BE2C (cell line): ENCODE measurements at regions not wholly inside any gene's neighbourhood (a gene's known extent, or its start where the extent isn't known, plus 50 kb on each side); places are given as distances from the start of the nearest gene placed in this dataset.

Experiments
- DNase-seq: peaks from one replicate; pipeline ENCODE4 v3.0.0-alpha.2; 2020
- H3K27me3 ChIP-seq: fragments of 250-450 bp; sonication (Bioruptor Pico); 2 replicates; pipeline ENCODE4 v1.5.1; 2020; ENCODE audit warnings: mild to moderate bottlenecking
- H3K36me3 ChIP-seq: fragments of 250-450 bp; sonication (Bioruptor Pico); 2 replicates; pipeline ENCODE4 v1.5.1; 2020; ENCODE audit warnings: mild to moderate bottlenecking
- H3K4me1 ChIP-seq: fragments of 250-450 bp; sonication (Bioruptor Pico); 2 replicates; pipeline ENCODE4 v1.5.1; 2020
- H3K4me3 ChIP-seq: 2 replicates; pipeline ENCODE4 v1.5.1; 2011; ENCODE audit warnings: low read depth, low read length
- H3K9me3 ChIP-seq: fragments of 250-450 bp; sonication (Bioruptor Pico); 2 replicates; pipeline ENCODE4 v1.5.1; 2020
- CTCF ChIP-seq: IDR thresholded peaks from 2 replicates; pipeline ENCODE4 v1.5.1; 2012; ENCODE audit warnings: mild to moderate bottlenecking, low read depth, low read length

- no peaks in the 10 kb centered on the region for H3K27me3 ChIP-seq
- no peak for TF ChIP-seq CTCF
- H3K9me3 ChIP-seq = no peaks in the 10 kb centered on the region
- H3K36me3 ChIP-seq = no peaks in the 10 kb centered on the region
- DNase-seq = peak; percentile 80
- peak overlapping the region; percentile 63 for H3K4me3 ChIP-seq
- no peaks in the 10 kb centered on the region for H3K4me1 ChIP-seq
Measured at GRCh38 chr21:38120984-38121855, 135.6 kb upstream of the KCNJ15 start.

- no peaks in the 10 kb centered on the region for H3K9me3 ChIP-seq
- no peaks in the 10 kb centered on the region for H3K36me3 ChIP-seq
- no peak for DNase-seq
- no peaks in the 10 kb centered on the region for H3K27me3 ChIP-seq
- no peak for TF ChIP-seq CTCF
- no peaks in the 10 kb centered on the region for H3K4me1 ChIP-seq
- peak overlapping the region; percentile 63 for H3K4me3 ChIP-seq
Measured at GRCh38 chr21:38121888-38122720, 134.7 kb upstream of the KCNJ15 start.

GRCh38 chr21:38123626-38124025, 133.2 kb upstream of the KCNJ15 start:
- Histone ChIP-seq H3K9me3 (no peaks in the 10 kb centered on the region), H3K4me1 (no peaks in the 10 kb centered on the region), H3K27me3 (no peaks in the 10 kb centered on the region), H3K36me3 (no peaks in the 10 kb centered on the region), H3K4me3 (no peak overlapping the region)
- TF ChIP-seq CTCF = no peak
- DNase-seq = no peak

GRCh38 chr21:38126666-38127303, 130.0 kb upstream of the KCNJ15 start:
- no peaks in the 10 kb centered on the region for H3K4me1 ChIP-seq
- H3K27me3 ChIP-seq = no peaks in the 10 kb centered on the region
- H3K4me3 ChIP-seq = no peak overlapping the region
- no peaks in the 10 kb centered on the region for H3K9me3 ChIP-seq
- H3K36me3 ChIP-seq = no peaks in the 10 kb centered on the region
- peak; percentile 47 for DNase-seq
- TF ChIP-seq CTCF = peak; percentile 56

GRCh38 chr21:38129711-38130110, 127.1 kb upstream of the KCNJ15 start:
- no peak for DNase-seq
- Histone ChIP-seq H3K4me3 (no peak overlapping the region), H3K36me3 (no peaks in the 10 kb centered on the region), H3K27me3 (no peaks in the 10 kb centered on the region), H3K9me3 (no peaks in the 10 kb centered on the region), H3K4me1 (no peaks in the 10 kb centered on the region)
- no peak for TF ChIP-seq CTCF
